Prostate gland (tissue), 2 donors: ENCODE measurements at regions not wholly inside any gene's neighbourhood (a gene's known extent, or its start where the extent isn't known, plus 50 kb on each side); places are given as distances from the start of the nearest gene placed in this dataset.

ENCODE experiments used
- POLR2AphosphoS5 ChIP-seq: sonication (generic); formaldehyde crosslinking; IDR thresholded peaks from one replicate; pipeline ENCODE4 v1.6.1; 2017; ENCODE audit warnings: antibody characterized with exemption
- TF ChIP-seq, protein P1 (sequence below), 4 experiments: fragments of 200-600 bp in 2 of 4; fragments of 450-650 bp in 2 of 4; sonication (generic) in 2 of 4; IDR thresholded peaks; 1 replicate in 3 of 4; 2 replicates in 1 of 4; pipeline ENCODE4 v1.5.1; 2016 to 2019; ENCODE audit warnings: antibody characterized with exemption in 4 of 4, mild to moderate bottlenecking in 2 of 4, moderate library complexity in 2 of 4

DNA sequence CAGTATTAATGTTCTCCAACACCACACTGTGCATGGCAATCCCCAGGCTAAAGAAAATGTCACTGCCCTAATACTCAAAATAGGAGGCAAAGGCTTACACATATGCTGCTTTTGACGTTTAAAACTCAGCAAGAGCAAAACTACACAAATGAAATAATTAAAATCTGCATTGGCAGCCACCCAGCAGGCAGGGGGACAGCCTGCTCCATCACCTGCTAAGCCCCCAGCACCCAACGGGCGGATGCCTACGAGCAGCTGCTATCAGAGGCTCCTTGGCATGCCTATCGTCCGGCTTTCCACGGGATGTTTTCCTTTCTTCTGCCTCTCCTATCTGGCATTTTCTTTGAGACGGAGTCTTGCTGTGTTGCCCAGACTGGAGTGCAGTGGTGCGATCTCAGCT lies 337.5 kb downstream of the SOX9 start:
- TF ChIP-seq, protein P1, sequence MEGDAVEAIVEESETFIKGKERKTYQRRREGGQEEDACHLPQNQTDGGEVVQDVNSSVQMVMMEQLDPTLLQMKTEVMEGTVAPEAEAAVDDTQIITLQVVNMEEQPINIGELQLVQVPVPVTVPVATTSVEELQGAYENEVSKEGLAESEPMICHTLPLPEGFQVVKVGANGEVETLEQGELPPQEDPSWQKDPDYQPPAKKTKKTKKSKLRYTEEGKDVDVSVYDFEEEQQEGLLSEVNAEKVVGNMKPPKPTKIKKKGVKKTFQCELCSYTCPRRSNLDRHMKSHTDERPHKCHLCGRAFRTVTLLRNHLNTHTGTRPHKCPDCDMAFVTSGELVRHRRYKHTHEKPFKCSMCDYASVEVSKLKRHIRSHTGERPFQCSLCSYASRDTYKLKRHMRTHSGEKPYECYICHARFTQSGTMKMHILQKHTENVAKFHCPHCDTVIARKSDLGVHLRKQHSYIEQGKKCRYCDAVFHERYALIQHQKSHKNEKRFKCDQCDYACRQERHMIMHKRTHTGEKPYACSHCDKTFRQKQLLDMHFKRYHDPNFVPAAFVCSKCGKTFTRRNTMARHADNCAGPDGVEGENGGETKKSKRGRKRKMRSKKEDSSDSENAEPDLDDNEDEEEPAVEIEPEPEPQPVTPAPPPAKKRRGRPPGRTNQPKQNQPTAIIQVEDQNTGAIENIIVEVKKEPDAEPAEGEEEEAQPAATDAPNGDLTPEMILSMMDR (IDR thresholded peaks at IDR 0.05) = no peak
- no peak for TF ChIP-seq POLR2AphosphoS5
